Right cardiac atrium (tissue), 5 donors: ENCODE measurements at regions not wholly inside any gene's neighbourhood (a gene's known extent, or its start where the extent isn't known, plus 50 kb on each side); places are given as distances from the start of the nearest gene placed in this dataset.
"Not testable (repeated sequence)": the region's sequence is repeated elsewhere in the genome, so short reads cannot be mapped to it uniquely, and the experiment has no call there.

Experiments
- ATAC-seq, 2 donors: fragments of 200-7000 bp; cut with Tn5 transposase; one replicate each; pipeline versions ENCODE4 v1.8.0 to v1.9.1; 2020; ENCODE audit warnings: moderate library complexity in 2 of 2, mild to moderate bottlenecking in 1 of 2
- DNase-seq, 3 donors: peaks; one replicate each; pipeline ENCODE4 v3.0.0-alpha.2; 2020
- H3K27ac ChIP-seq: one replicate; pipeline ENCODE4 v1.5.1; 2013; ENCODE audit warnings: mild to moderate bottlenecking, low read length, control low read depth, moderate library complexity
- H3K27me3 ChIP-seq: one replicate; pipeline ENCODE4 v1.6.1; 2013; ENCODE audit not compliant: control insufficient read depth, insufficient read depth
- H3K4me1 ChIP-seq: one replicate; pipeline ENCODE4 v1.6.1; 2013; ENCODE audit warnings: low read length; ENCODE audit not compliant: control insufficient read depth, insufficient read depth
- H3K4me3 ChIP-seq: one replicate; pipeline ENCODE4 v1.5.1; 2013; ENCODE audit warnings: low read length, control low read depth
- H3K9me3 ChIP-seq: one replicate; pipeline ENCODE4 v1.6.1; 2013; ENCODE audit warnings: low read length; ENCODE audit not compliant: control insufficient read depth
- WGBS: extraction: QIAGEN DNeasy Blood & Tissue Kit; methylation state at CpG from one replicate; pipeline ENCODE4 v1.1.7; 2013; 5-methylcytosine and 5-hydroxymethylcytosine counted together
- intact Hi-C, 4 donors: fragments of 100-400 bp; cut with DNase I; formaldehyde crosslinking; loops; one replicate each; pipeline versions ENCODE4 v1.11.0 to v1.14.0; 2022 to 2023
- donor health status: healthy with polysubstance abuse.
- donor health status: DM: no; HTN: yes; CAD: no.
- donor health status: DM: no; HTN: no; CAD: no.
- donor health status: DM: no; HTN: yes; CAD: no; lungs with severe emphysema.
- donor health status: DM: yes; HTN: yes; CAD: no.

GRCh38 chr12:84128117-84128991, 784.2 kb downstream of the SLC6A15 start:
- WGBS = 84% methylated on average over 25 of the region's 25 CpGs
- H3K27me3 ChIP-seq = no peaks in the 10 kb centered on the region
- no peaks in the 10 kb centered on the region for H3K4me1 ChIP-seq
- no peak overlapping the region for H3K4me3 ChIP-seq
- no peak for ATAC-seq
- no peak overlapping the region for H3K27ac ChIP-seq
- DNase-seq = peak in 2 of 3 donors; percentile 24 to 40
- H3K9me3 ChIP-seq = no peaks in the 10 kb centered on the region
- intact Hi-C loops = no loop called here

- no peak for DNase-seq
- 93% methylated on average over 1 of the region's 1 CpG for WGBS
- no peak overlapping the region for H3K27ac ChIP-seq
- no peaks in the 10 kb centered on the region for H3K9me3 ChIP-seq
- ATAC-seq = no peak
- intact Hi-C loops = no loop called here
- no peaks in the 10 kb centered on the region for H3K27me3 ChIP-seq
- no peaks in the 10 kb centered on the region for H3K4me1 ChIP-seq
- H3K4me3 ChIP-seq = no peak overlapping the region
These were observed 788.4 kb downstream of the SLC6A15 start for GRCh38 chr12:84124211-84124610.

- Histone ChIP-seq H3K4me3 (no peak overlapping the region), H3K27ac (no peak overlapping the region), H3K4me1 (no peaks in the 10 kb centered on the region), H3K27me3 (no peaks in the 10 kb centered on the region), H3K9me3 (no peaks in the 10 kb centered on the region)
- DNase-seq (no peak), ATAC-seq (no peak)
- 91% methylated on average over 3 of the region's 3 CpGs for WGBS
- intact Hi-C loops = no loop called here
These were observed 795.4 kb downstream of the SLC6A15 start for GRCh38 chr12:84117190-84117589.

GRCh38 chr12:84113666-84114065, 798.9 kb downstream of the SLC6A15 start:
- Histone ChIP-seq H3K27me3 (no peaks in the 10 kb centered on the region), H3K4me1 (no peaks in the 10 kb centered on the region), H3K9me3 (no peaks in the 10 kb centered on the region), H3K4me3 (no peak overlapping the region), H3K27ac (no peak overlapping the region)
- no peak for DNase-seq
- ATAC-seq = no peak
- intact Hi-C loops = no loop called here
- WGBS = 94% methylated on average over 1 of the region's 1 CpG

GRCh38 chr12:84103886-84104285, 808.7 kb downstream of the SLC6A15 start:
- H3K27ac ChIP-seq, H3K4me1 ChIP-seq, ATAC-seq, H3K9me3 ChIP-seq, DNase-seq, intact Hi-C loops, H3K27me3 ChIP-seq, H3K4me3 ChIP-seq: not testable (repeated sequence)
- 87% methylated on average over 4 of the region's 4 CpGs for WGBS

GRCh38 chr12:84101963-84102362, 810.6 kb downstream of the SLC6A15 start:
- H3K27me3 ChIP-seq, intact Hi-C loops, H3K27ac ChIP-seq, H3K9me3 ChIP-seq, ATAC-seq, DNase-seq, H3K4me3 ChIP-seq, H3K4me1 ChIP-seq: not testable (repeated sequence)
- WGBS = 93% methylated on average over 8 of the region's 8 CpGs

- H3K4me3 ChIP-seq, H3K27me3 ChIP-seq, H3K9me3 ChIP-seq, ATAC-seq, H3K27ac ChIP-seq, H3K4me1 ChIP-seq, DNase-seq, intact Hi-C loops: not testable (repeated sequence)
- 76% methylated on average over 1 of the region's 1 CpG for WGBS
These were observed 813.0 kb downstream of the SLC6A15 start for GRCh38 chr12:84099591-84099990.

- Histone ChIP-seq H3K27ac (no peak overlapping the region), H3K9me3 (no peaks in the 10 kb centered on the region), H3K4me3 (no peak overlapping the region), H3K27me3 (no peaks in the 10 kb centered on the region), H3K4me1 (no peaks in the 10 kb centered on the region)
- 77% methylated on average over 4 of the region's 4 CpGs for WGBS
- no peak for ATAC-seq
- intact Hi-C loops = no loop called here
- peak in 2 of 3 donors; percentile 19 to 29 for DNase-seq
These were observed 820.9 kb downstream of the SLC6A15 start for GRCh38 chr12:84091651-84092050.

GRCh38 chr12:84089356-84089755, 823.2 kb downstream of the SLC6A15 start:
- intact Hi-C loops = no loop called here
- 44% methylated on average over 4 of the region's 4 CpGs for WGBS
- no peak overlapping the region for H3K4me3 ChIP-seq
- no peaks in the 10 kb centered on the region for H3K4me1 ChIP-seq
- DNase-seq (no peak), ATAC-seq (no peak)
- H3K9me3 ChIP-seq = no peaks in the 10 kb centered on the region
- no peak overlapping the region for H3K27ac ChIP-seq
- H3K27me3 ChIP-seq = no peaks in the 10 kb centered on the region

- 41% methylated on average over 3 of the region's 3 CpGs for WGBS
- Histone ChIP-seq H3K27me3 (no peaks in the 10 kb centered on the region), H3K4me3 (no peak overlapping the region), H3K9me3 (no peaks in the 10 kb centered on the region), H3K4me1 (no peaks in the 10 kb centered on the region), H3K27ac (no peak overlapping the region)
- no peak for ATAC-seq
- DNase-seq = no peak
- intact Hi-C loops = no loop called here
These were observed 827.6 kb downstream of the SLC6A15 start for GRCh38 chr12:84085046-84085445.

GRCh38 chr12:84079626-84080025, 833.0 kb downstream of the SLC6A15 start:
- Histone ChIP-seq H3K27ac (no peak overlapping the region), H3K4me1 (no peaks in the 10 kb centered on the region), H3K4me3 (no peak overlapping the region), H3K9me3 (no peaks in the 10 kb centered on the region), H3K27me3 (no peaks in the 10 kb centered on the region)
- DNase-seq (no peak), ATAC-seq (no peak)
- intact Hi-C loops = no loop called here
- WGBS = 90% methylated on average over 1 of the region's 1 CpG

- no peak for DNase-seq
- intact Hi-C loops = no loop called here
- Histone ChIP-seq H3K4me3 (no peak overlapping the region), H3K27me3 (no peaks in the 10 kb centered on the region), H3K9me3 (no peaks in the 10 kb centered on the region), H3K27ac (no peak overlapping the region), H3K4me1 (no peaks in the 10 kb centered on the region)
- ATAC-seq = no peak
These were observed 834.9 kb downstream of the SLC6A15 start for GRCh38 chr12:84077679-84078078.
